ENCODE measurements at regions not wholly inside any gene's neighbourhood (a gene's known extent, or its start where the extent isn't known, plus 50 kb on each side); places are given as distances from the start of the nearest gene placed in this dataset.
"Not testable (repeated sequence)": the region's sequence is repeated elsewhere in the genome, so short reads cannot be mapped to it uniquely, and the experiment has no call there.

DNA sequence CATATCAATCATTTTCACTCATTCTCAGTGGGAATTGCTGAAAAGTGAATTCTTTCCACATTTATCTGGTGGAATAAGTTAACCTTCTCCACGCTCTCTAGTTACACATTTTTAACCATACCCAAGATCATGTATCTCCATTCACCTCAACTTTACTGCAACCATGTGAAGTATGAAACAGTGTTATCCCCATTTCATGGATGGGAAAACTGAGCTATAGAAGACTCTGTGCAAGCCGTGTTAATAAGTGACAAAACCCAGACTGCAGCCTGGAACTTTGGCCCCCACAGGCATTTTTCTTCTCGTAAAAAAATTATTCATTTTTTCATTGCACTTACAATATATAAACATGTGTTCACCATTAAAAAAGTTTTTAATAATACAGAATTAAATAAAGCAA is 82.4 kb upstream of the CCND2 start:
- no peak for DNase-seq

- no peak for DNase-seq
These were observed 83.0 kb upstream of the CCND2 start for GRCh38 chr12:4190366-4191063.

DNA sequence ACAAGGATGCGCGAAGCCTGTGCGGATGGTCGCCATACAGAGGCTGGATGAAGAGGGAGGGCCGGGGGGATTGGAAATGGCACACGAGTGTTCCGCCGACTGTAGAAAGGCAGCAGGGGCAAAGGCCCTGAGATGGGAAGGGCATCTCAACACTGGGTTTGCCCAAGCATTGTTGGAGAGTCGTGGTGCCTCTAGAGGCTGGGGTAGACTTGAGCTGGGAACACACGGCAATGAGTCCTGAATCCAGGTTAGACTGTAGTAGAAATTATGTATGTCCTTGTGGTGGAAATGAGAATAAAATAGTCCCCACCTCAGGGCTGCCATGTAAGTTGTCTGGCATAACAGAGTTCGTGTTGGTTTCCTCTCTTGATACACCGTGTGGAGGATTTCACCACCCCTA is 83.8 kb upstream of the CCND2 start:
- DNase-seq, result no peak

DNA sequence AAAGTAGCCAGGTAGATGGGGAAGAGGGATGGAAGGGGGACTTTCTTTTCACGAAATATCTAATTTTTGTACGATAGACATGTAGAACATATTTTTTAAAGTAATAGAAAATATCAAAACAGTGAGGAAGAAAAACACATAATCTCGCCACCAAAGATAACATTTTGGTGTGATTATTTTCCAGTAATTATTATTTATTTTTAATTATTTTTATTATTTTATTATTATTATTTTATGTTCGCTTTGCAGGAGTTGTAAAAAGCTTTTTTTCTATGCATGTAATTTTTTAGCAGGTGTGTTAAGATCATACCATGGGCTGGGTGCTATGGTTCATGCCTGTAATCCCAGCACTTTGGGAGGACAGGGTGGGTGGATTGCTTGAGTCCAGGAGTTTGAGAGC is 85.6 kb upstream of the CCND2 start:
- DNase-seq, result no peak

DNA sequence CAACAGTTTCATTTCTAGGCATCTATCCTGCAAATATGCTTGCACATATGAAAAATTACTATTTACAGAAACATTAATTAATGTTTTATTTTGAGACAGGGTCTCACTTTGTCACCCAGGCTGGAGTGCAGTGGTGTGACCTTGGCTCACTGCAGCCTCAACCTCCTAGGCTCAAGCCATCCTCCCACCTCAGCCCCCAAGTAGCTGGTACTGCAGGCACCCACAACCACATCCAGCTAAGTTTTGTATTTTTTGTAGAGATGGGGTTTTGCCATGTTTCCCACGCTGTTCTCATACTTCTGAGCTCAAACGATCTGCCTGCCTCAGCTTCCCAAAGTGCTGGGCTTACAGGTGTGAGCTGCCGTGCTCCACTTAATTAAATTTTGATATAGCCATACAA is 86.2 kb upstream of the CCND2 start:
- not testable (repeated sequence) for DNase-seq

DNA sequence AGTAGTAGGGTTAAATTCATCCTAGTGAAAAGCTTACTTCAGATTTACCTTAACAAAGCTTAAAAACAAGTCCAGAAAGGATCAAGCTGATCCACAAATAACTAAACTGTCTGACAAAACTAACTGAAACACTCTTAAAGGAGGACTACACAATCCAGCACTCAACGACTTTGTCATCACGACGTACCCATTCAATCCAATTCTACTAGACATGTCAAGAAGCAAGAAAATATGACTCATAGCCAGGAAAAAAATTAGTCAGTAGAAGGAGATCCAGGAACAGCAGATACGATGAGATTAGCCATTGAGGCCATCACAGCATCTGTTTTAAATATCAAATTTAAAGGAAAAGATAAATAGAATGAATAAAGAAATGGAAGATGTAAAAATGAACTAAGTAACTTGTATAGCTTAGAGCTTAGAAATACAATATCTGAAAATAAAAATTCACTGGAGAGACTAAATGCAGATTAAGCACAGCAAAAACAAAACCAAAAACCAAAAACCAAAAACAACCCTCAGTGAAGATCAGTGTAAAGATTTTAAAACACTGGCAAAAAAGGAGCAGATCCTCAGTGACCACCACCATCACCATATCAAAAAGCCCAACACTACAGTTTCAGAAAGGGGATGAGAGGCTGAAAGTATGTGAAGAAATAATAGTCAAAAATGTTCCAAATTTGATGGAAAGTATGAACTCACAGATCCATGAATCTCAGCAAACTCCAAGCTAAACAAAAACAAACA is 95.0 kb upstream of the CCND2 start:
- DNase-seq, result no peak

DNA sequence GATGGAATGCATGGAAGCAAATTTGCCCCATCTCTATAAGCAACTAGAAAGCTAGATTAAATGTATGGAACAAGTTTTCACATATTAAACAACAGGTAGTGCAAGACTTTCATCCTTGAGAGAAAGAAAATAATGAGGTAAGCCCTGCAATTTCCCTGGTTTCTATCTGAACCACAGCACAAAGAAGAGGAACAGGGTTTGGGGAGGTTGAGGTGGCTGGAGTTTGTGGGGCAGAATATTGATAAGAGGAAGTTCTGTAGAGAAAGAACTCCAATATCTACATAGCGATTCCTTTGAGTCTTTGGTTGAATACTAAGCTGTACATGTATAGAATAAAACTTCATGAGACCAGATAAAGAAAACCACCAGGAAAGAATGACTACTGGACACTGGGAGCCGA is 96.3 kb upstream of the CCND2 start:
- DNase-seq, result no peak

- no peak for DNase-seq
These were observed 97.4 kb upstream of the CCND2 start for GRCh38 chr12:4176168-4176567.

DNA sequence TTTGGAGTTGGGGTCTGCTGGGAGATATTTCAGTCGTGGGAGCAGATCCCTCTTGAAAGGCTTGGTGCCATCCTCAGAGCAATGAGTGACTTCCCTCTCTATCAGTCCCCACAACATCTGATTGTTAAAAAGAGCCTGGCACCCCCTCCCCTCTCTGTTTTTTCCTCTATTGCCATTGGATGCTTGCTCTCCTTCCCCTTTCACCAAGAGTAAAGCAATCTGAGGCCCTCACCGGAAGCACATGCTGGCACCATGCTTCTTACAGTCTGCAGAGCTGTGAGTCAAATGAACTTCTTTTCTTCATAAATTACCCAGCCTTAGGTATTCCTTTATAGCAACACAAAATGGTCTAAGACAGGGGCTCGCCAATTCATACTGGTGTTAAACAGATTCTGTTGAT is 99.1 kb upstream of the CCND2 start:
- DNase-seq, result no peak

- DNase-seq, result no peak
These were observed 100.6 kb upstream of the CCND2 start for GRCh38 chr12:4172999-4173398.

- no peak for DNase-seq
These were observed 101.8 kb upstream of the CCND2 start for GRCh38 chr12:4171742-4172141.

GRCh38 chr12:4169959-4170358 is 103.6 kb upstream of the CCND2 start:
- DNase-seq, result no peak

GRCh38 chr12:4169531-4169930 is 104.0 kb upstream of the CCND2 start:
- no peak for DNase-seq

GRCh38 chr12:4168036-4168435 is 105.5 kb upstream of the CCND2 start:
- no peak for DNase-seq

DNA sequence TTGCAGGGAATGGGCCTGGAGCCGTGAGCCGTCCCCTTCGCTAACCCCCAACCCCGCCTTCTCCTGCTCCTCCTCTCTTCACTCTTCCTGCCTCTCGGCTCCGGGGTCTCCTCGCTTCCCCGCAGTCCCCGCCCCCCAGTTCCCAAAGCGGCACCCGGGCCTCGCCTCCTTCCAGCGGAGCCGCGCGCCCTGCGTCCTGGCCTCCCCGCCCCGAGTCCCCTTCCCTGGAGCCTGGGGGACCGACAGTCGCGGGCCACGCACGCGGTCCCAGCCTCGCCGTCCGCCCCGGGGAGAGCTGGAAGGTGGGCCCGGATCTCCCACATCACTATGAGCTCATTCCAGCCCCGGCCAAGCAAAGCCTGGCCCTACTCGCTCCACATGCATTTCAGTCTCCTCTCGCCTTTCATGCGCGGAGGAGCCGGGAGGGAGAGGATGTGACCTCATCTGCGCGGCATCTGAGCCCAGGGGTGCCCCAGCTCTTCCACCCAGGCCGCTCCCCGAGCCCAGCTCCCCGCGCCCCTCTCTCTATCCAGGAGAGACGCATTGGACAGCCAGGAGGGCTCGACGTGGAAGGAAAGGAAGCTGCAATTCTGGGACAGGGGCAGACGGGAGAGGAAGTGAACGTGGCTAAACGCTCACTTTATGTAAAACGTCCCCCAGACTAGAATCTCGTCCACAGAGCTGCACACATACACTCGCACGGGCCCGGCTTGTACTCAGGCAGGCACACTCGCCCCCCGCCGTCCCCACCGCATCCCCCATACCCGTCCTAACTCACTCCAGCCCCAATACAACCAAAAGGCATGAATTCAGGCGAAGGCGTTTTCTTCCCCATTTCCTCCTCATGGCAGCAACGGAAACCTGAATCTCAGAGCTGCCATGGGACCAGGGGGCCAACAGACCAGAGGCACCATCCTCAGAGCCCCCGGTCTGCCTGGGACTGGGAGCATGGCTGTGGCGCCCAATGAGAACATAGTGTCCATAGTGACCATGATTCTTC is 108.7 kb upstream of the CCND2 start:
- no peak for DNase-seq

GRCh38 chr12:4164188-4164558 is 109.4 kb upstream of the CCND2 start:
- no peak for DNase-seq

DNA sequence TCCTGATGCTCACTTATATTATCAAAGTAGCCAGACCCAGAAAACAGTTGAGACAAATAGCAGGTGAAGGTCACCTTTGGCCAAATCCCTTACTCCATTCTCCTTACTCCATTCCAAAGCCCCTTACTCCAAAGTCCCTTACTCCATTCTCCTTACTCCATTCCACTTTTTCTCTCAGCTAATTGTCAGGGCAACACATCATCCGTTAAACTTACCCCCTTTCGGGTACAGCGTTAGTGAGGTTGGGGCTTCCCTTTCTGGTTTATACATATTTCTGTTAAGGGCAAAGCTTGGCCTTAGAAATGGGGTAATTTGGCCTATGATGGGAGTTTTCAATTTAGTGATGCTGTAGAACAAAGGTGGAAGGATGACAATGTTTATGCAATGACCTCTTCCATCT is 111.8 kb upstream of the CCND2 start:
- no peak for DNase-seq

- no peak for DNase-seq
These were observed 113.1 kb upstream of the CCND2 start for GRCh38 chr12:4160314-4161040.

DNA sequence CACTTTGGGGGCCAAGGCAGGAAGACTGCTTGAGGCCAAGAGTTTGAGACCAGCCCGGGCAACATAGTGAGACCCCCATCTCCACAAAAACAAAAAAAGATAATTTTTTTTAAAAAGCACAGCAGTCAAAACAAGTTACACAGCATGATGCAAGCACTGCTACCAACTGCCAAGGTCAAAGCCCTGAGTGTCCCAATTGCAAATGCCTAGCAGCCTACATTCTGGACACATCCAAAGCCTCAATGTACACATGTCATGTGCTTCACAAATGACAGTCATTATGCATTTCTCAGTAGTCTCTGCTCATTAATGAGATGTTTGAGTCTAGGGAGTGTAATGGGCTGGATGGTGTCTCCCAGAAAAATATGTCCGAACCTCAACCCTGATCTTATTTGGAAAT is 113.7 kb upstream of the CCND2 start:
- no peak for DNase-seq

GRCh38 chr12:4158306-4158705 is 115.3 kb upstream of the CCND2 start:
- no peak for DNase-seq

DNA sequence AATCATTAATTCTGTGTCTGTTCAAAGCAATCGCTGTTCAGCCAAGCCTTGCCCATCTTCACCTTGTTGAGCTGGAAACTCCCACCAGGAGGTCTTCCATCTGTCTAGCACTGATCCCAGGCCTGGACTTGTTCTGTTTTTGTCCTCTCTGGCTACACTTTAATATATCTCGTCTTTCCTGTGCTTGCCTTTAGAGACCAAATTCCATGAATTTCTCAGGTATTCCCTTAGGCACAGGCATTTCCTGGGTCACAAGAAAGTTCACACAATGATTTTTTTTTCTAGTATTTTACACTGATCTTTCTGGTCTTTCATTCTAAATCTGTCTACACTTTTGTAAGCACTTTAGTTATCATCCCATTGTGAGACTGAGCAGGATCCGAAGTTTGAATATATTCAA is 116.4 kb upstream of the CCND2 start:
- DNase-seq, result no peak

DNA sequence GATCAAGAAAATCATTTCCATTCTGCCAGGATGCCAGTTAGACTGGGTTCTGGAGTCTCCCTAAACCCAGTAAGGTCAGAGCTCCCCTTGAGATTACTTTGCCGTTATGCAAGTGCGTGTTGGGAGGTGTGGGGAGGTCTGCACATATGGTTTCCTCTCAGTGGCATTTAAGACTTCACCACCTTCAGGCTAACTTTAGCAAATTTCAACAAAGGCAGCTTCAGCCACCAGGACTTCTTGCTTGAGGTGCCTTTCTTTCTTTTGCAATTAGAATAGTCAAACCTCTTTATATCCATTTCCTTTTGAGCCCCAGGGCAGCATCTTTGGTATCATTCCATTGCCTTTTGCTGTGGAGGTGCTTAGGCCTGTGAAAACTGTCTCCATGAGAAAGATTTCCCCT is 117.2 kb upstream of the CCND2 start:
- DNase-seq, result no peak

DNA sequence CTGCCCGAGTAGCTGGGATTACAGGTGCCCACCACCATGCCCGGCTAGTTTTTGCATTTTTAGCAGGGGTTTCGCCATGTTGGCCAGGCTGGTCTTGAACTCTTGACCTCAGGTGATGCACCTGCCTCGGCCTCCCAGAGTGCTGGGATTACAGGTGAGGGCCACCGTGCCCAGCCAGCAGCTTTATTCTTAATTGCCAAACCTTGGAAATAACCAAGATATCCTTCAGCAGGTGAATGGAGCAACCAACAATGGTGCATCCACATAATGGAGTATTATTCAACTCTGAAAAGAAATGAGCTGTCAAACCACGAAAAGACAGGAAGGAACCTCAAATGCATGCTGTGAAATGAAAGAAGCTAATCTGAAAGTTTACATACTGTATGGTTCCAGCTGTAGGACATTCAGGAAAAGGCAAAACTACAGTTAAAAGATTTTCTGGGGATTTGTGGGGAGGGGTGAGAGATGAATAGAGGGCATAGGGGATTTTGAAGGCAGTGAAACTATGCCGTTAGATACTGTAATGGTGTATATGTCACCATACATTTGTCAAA is 118.8 kb upstream of the CCND2 start:
- no peak for DNase-seq

Measured in NK-92 treated with Interleukin-12 subunit alpha and Interleukin-12 subunit beta, amount 100 ng/mL, for 24 hours (cell line).